SH-SY5Y (cell line): ENCODE measurements at regions not wholly inside any gene's neighbourhood (a gene's known extent, or its start where the extent isn't known, plus 50 kb on each side); places are given as distances from the start of the nearest gene placed in this dataset.

Experiments used
- GATA2 ChIP-seq: IDR thresholded peaks from 2 replicates; pipeline ENCODE4 v1.6.1; 2011; ENCODE audit warnings: mild to moderate bottlenecking, low read depth, low read length
- GATA3 ChIP-seq: IDR thresholded peaks from 2 replicates; pipeline ENCODE4 v1.6.1; 2011; ENCODE audit warnings: low read depth, mild to moderate bottlenecking, low read length, moderate library complexity

DNA sequence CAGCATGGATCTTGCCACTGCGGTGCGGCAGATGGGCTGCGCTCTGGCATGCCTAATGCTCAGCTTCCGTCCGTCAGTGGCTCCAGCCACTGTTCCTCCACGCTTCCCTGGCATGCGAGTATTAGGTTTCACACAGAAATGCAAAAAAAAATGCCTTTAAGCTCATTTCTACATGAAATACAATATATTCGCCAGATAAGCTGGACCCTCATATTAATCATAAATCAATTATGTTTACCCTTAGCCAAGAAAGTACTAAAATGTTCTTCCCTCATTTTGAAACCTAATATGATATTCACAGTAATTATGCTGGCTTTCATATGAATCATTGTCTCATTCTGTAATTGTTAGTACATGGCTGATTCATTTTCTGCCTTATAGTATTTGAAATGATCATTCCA is 115.5 kb upstream of the FAM241A start:
- TF ChIP-seq GATA3 (no peak), GATA2 (no peak)
